PFSK-1 (cell line): ENCODE measurements at regions not wholly inside any gene's neighbourhood (a gene's known extent, or its start where the extent isn't known, plus 50 kb on each side); places are given as distances from the start of the nearest gene placed in this dataset.

ENCODE experiments used
- FOXP2 ChIP-seq: optimal IDR thresholded peaks from 2 replicates; pipeline ENCODE3; 2011; ENCODE audit warnings: borderline replicate concordance, control low read depth, inconsistent platforms; ENCODE audit not compliant: insufficient read depth; ENCODE audit errors: extremely low read length, extremely low read depth
- POLR2AphosphoS5 ChIP-seq: IDR thresholded peaks from 2 replicates; pipeline ENCODE4 v1.6.1; 2012; ENCODE audit warnings: low read depth, mild to moderate bottlenecking, control low read depth, low read length, moderate library complexity
- SIN3A ChIP-seq: IDR thresholded peaks from 2 replicates; pipeline ENCODE4 v1.6.1; 2012; ENCODE audit warnings: mild to moderate bottlenecking, low read length, moderate library complexity, borderline replicate concordance; ENCODE audit not compliant: insufficient read depth
- TAF1 ChIP-seq: IDR thresholded peaks from 2 replicates; pipeline ENCODE4 v1.6.1; 2012; ENCODE audit warnings: low read length, control low read depth, borderline replicate concordance; ENCODE audit not compliant: insufficient read depth
- TF ChIP-seq, protein P1 (sequence below), 2 experiments: IDR thresholded peaks; 2 replicates each; pipeline versions ENCODE4 v1.6.1 to v1.8.0; 2011 to 2012; ENCODE audit warnings: low read depth in 2 of 2, low read length in 2 of 2, control low read depth in 1 of 2, inconsistent platforms in 1 of 2, mild to moderate bottlenecking in 1 of 2, moderate library complexity in 1 of 2; ENCODE audit not compliant: insufficient read depth in 1 of 2

DNA sequence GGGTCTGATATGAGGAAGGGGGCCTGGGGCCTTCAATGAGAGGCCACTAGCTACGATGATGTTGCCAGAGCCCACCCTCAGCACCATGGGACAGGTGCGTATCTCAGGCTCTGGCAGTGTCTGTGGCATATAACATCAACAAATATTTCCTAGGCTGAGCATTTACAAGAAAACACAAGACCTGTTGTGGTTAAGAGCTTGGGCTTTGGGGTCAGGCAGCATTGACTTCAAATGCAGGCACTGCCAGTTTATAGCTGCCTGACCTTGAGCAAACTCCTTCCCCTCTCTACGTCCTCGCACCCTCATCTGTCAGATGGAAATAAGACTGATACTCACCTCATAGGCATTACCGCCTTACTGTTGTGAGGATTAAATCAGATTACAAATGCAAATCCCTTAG lies 156.0 kb downstream of the KATNAL1 start:
- TF ChIP-seq POLR2AphosphoS5 (no peak), FOXP2 (no peak), TAF1 (no peak), SIN3A (no peak)
- TF ChIP-seq, protein P1, sequence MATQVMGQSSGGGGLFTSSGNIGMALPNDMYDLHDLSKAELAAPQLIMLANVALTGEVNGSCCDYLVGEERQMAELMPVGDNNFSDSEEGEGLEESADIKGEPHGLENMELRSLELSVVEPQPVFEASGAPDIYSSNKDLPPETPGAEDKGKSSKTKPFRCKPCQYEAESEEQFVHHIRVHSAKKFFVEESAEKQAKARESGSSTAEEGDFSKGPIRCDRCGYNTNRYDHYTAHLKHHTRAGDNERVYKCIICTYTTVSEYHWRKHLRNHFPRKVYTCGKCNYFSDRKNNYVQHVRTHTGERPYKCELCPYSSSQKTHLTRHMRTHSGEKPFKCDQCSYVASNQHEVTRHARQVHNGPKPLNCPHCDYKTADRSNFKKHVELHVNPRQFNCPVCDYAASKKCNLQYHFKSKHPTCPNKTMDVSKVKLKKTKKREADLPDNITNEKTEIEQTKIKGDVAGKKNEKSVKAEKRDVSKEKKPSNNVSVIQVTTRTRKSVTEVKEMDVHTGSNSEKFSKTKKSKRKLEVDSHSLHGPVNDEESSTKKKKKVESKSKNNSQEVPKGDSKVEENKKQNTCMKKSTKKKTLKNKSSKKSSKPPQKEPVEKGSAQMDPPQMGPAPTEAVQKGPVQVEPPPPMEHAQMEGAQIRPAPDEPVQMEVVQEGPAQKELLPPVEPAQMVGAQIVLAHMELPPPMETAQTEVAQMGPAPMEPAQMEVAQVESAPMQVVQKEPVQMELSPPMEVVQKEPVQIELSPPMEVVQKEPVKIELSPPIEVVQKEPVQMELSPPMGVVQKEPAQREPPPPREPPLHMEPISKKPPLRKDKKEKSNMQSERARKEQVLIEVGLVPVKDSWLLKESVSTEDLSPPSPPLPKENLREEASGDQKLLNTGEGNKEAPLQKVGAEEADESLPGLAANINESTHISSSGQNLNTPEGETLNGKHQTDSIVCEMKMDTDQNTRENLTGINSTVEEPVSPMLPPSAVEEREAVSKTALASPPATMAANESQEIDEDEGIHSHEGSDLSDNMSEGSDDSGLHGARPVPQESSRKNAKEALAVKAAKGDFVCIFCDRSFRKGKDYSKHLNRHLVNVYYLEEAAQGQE (IDR thresholded peaks at IDR 0.05; ENCODE audit: insufficient read depth in 1 of 2, low read depth in 2 of 2, low read length in 2 of 2) = no peak

DNA sequence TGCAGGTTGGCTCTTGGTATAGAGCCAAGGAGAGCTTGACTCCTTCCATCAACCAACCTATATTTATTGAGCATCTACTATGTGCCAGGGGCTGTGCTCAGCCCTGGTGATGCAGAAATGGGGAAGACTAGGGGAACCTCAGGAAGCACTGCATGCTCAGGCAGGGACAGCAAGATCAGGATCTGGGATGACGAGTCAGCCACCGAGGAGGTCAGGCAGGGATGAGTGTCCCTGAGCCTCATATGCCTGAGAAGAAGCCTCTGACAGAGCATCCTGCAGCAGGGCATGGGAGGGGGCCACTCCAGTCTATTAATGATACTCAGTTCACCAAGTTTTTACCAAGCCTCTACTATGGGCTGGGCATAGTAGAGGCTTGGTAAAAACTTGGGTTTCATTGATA lies 158.1 kb downstream of the KATNAL1 start:
- no peak for TF ChIP-seq POLR2AphosphoS5
- TF ChIP-seq, protein P1 (IDR thresholded peaks at IDR 0.05; ENCODE audit: insufficient read depth in 1 of 2, low read depth in 2 of 2, low read length in 2 of 2) = no peak
- TF ChIP-seq TAF1 = no peak
- no peak for TF ChIP-seq FOXP2
- no peak for TF ChIP-seq SIN3A

DNA sequence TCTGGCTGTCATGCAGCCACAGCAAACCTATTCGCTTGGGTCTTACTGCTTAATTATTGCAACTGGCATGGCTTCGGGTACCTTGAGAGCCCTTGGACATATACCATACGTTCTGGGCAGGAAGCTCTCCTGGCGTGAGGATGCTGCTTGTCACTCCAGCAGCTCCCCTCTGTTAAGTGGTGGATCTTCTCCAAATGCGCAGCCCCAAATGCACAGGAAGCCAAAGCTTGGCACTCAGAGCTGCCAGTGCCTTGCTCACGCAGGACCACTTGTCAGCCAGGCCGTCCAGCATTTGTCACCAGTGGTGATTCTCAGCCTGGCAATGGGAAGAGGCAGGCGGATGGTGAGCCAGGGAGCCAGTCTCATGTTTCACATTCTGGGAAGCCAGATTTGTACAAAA lies 158.6 kb downstream of the KATNAL1 start:
- TF ChIP-seq POLR2AphosphoS5 (no peak), SIN3A (no peak), TAF1 (no peak), FOXP2 (no peak)
- TF ChIP-seq, protein P1 (IDR thresholded peaks at IDR 0.05; ENCODE audit: insufficient read depth in 1 of 2, low read depth in 2 of 2, low read length in 2 of 2) = no peak

GRCh38 chr13:30148171-30148754 lies 159.1 kb downstream of the KATNAL1 start:
- TF ChIP-seq, protein P1 (IDR thresholded peaks at IDR 0.05; ENCODE audit: insufficient read depth in 1 of 2, low read depth in 2 of 2, low read length in 2 of 2) = no peak
- no peak for TF ChIP-seq FOXP2
- no peak for TF ChIP-seq POLR2AphosphoS5
- no peak for TF ChIP-seq TAF1
- no peak for TF ChIP-seq SIN3A
